SU-DHL-6 (cell line): ENCODE measurements at regions not wholly inside any gene's neighbourhood (a gene's known extent, or its start where the extent isn't known, plus 50 kb on each side); places are given as distances from the start of the nearest gene placed in this dataset.

Experiments
- H2AFZ ChIP-seq: fragments of 200-600 bp; sonication (generic); 2 replicates; pipeline ENCODE4 v1.6.1; 2014; ENCODE audit warnings: low read depth, mild to moderate bottlenecking, moderate library complexity, mixed read lengths, antibody characterized with exemption, low read length; ENCODE audit not compliant: severe bottlenecking
- H3F3A ChIP-seq: fragments of 200-600 bp; shearing (Covaris generic); 2 replicates; pipeline ENCODE4 v1.6.0; 2016; ENCODE audit warnings: antibody characterized with exemption, mild to moderate bottlenecking; ENCODE audit not compliant: insufficient read depth
- H3K27ac ChIP-seq: fragments of 200-600 bp; sonication (generic); 2 replicates; pipeline ENCODE4 v1.5.1; 2016; ENCODE audit warnings: low read depth, mild to moderate bottlenecking, low read length, moderate library complexity, mixed read lengths
- H3K27me3 ChIP-seq: fragments of 200-600 bp; sonication (generic), shearing (Covaris generic); 2 replicates; pipeline ENCODE4 v1.6.0; 2014; ENCODE audit warnings: mild to moderate bottlenecking, low read length
- H3K36me3 ChIP-seq: fragments of 200-600 bp; sonication (generic); 2 replicates; pipeline ENCODE4 v1.6.1; 2014; ENCODE audit warnings: mild to moderate bottlenecking, low read length, mixed read lengths
- H3K4me2 ChIP-seq: fragments of 300-600, 200-600 bp; shearing (Covaris generic), sonication (generic); 2 replicates; pipeline ENCODE4 v1.6.0; 2014; ENCODE audit warnings: low read length, low read depth, mild to moderate bottlenecking; ENCODE audit not compliant: poor library complexity, severe bottlenecking
- H3K4me3 ChIP-seq: fragments of 200-600 bp; sonication (generic); 2 replicates; pipeline ENCODE4 v1.5.1; 2014; ENCODE audit warnings: antibody characterized with exemption, low read length, mild to moderate bottlenecking, mixed read lengths; ENCODE audit not compliant: insufficient read depth, poor library complexity, severe bottlenecking
- H3K79me2 ChIP-seq: fragments of 200-600 bp; sonication (generic); 2 replicates; pipeline ENCODE4 v1.6.1; 2014; ENCODE audit warnings: mild to moderate bottlenecking, low read length, moderate library complexity; ENCODE audit not compliant: insufficient read depth
- H3K9ac ChIP-seq: fragments of 200-600 bp; sonication (generic); 2 replicates; pipeline ENCODE4 v1.7.0; 2014; ENCODE audit warnings: mild to moderate bottlenecking, low read length
- H3K9me2 ChIP-seq: fragments of 200-600 bp; sonication (generic); replicated peaks from 2 replicates; pipeline ENCODE4 v1.6.1; 2014; ENCODE audit warnings: low read length; ENCODE audit not compliant: insufficient read depth
- H3K9me3 ChIP-seq: fragments of 200-600 bp; sonication (generic); 2 replicates; pipeline ENCODE4 v1.6.1; 2014; ENCODE audit warnings: low read length, mixed read lengths; ENCODE audit not compliant: insufficient read depth
- H4K20me1 ChIP-seq: fragments of 200-600 bp; sonication (generic); 2 replicates; pipeline ENCODE4 v1.6.1; 2014; ENCODE audit warnings: low read depth, mild to moderate bottlenecking, antibody characterized with exemption, low read length, moderate library complexity, mixed read lengths
- CTCF ChIP-seq: fragments of 200-600 bp; sonication (generic); IDR thresholded peaks from one replicate; pipeline ENCODE4 v1.5.1; 2017; ENCODE audit warnings: antibody characterized with exemption, mild to moderate bottlenecking, low read length, moderate library complexity; ENCODE audit not compliant: insufficient read depth, poor library complexity, severe bottlenecking
- EZH2phosphoT487 ChIP-seq: fragments of 200-600 bp; sonication (generic), shearing (Covaris generic); conservative IDR thresholded peaks from 2 replicates; pipeline ENCODE4 v1.6.1; 2018; ENCODE audit warnings: mild to moderate bottlenecking, antibody characterized with exemption, low read length, moderate library complexity, mixed read lengths

GRCh38 chr4:163598489-163598888, 104.0 kb downstream of the TMA16 start:
- Histone ChIP-seq H3F3A (peaks cover 25% of the 10 kb centered on the region), H3K4me2 (peak overlapping the region; percentile 55), H3K9me3 (no peaks in the 10 kb centered on the region), H3K36me3 (no peaks in the 10 kb centered on the region), H4K20me1 (no peaks in the 10 kb centered on the region), H3K9ac (no peak overlapping the region), H2AFZ (no peak overlapping the region), H3K9me2 (no peaks in the 10 kb centered on the region), H3K4me3 (peak overlapping the region; percentile 17), H3K27ac (peak overlapping the region; percentile 78), H3K79me2 (no peaks in the 10 kb centered on the region), H3K27me3 (no peaks in the 10 kb centered on the region)
- TF ChIP-seq EZH2phosphoT487 (no peak), CTCF (no peak)

- H3K36me3 ChIP-seq, result no peaks in the 10 kb centered on the region
- peak overlapping the region; percentile 17 for H3K4me3 ChIP-seq
- TF ChIP-seq EZH2phosphoT487 (no peak), CTCF (no peak)
- peak overlapping the region; percentile 21 for H2AFZ ChIP-seq
- H4K20me1 ChIP-seq, result no peaks in the 10 kb centered on the region
- H3K4me2 ChIP-seq, result peak overlapping the region; percentile 56
- peaks cover 25% of the 10 kb centered on the region for H3F3A ChIP-seq
- H3K9me3 ChIP-seq, result no peaks in the 10 kb centered on the region
- H3K27me3 ChIP-seq, result no peaks in the 10 kb centered on the region
- H3K9me2 ChIP-seq, result no peaks in the 10 kb centered on the region
- no peaks in the 10 kb centered on the region for H3K79me2 ChIP-seq
- peak overlapping the region; percentile 68 for H3K27ac ChIP-seq
- H3K9ac ChIP-seq, result peak overlapping the region; percentile 30
Observed at GRCh38 chr4:163600727-163601126, 106.2 kb downstream of the TMA16 start.

GRCh38 chr4:163603257-163603656, 108.8 kb downstream of the TMA16 start:
- H2AFZ ChIP-seq, result no peak overlapping the region

More at GRCh38 chr4:163603257-163603656, 108.8 kb downstream of the TMA16 start:
- no peaks in the 10 kb centered on the region for H3K36me3 ChIP-seq
- no peaks in the 10 kb centered on the region for H4K20me1 ChIP-seq
- peaks cover 13% of the 10 kb centered on the region; the same call in 1 of the 2 replicates for H3F3A ChIP-seq
- H3K9ac ChIP-seq, result no peak overlapping the region
- no peaks in the 10 kb centered on the region for H3K27me3 ChIP-seq
- H3K9me2 ChIP-seq, result no peaks in the 10 kb centered on the region
- H3K27ac ChIP-seq, result no peak overlapping the region
- TF ChIP-seq CTCF (no peak), EZH2phosphoT487 (no peak)
- H3K4me3 ChIP-seq, result no peak overlapping the region
- no peaks in the 10 kb centered on the region for H3K79me2 ChIP-seq
- no peaks in the 10 kb centered on the region for H3K9me3 ChIP-seq
- H3K4me2 ChIP-seq, result peak overlapping the region; percentile 56
